C4-2B (cell line): ENCODE measurements at regions not wholly inside any gene's neighbourhood (a gene's known extent, or its start where the extent isn't known, plus 50 kb on each side); places are given as distances from the start of the nearest gene placed in this dataset.

Source experiments
- H3K27ac ChIP-seq: fragments of 450-650 bp; 2 replicates; pipeline ENCODE4 v1.5.1; 2017
- CTCF ChIP-seq: fragments of 450-650 bp; conservative IDR thresholded peaks from 2 replicates; pipeline ENCODE4 v1.5.1; 2017; ENCODE audit warnings: mild to moderate bottlenecking
- ZFX ChIP-seq: fragments of 450-650 bp; IDR thresholded peaks from 2 replicates; pipeline ENCODE4 v1.6.1; 2017

GRCh38 chr2:59182249-59182648 lies 941.1 kb upstream of the FANCL start:
- TF ChIP-seq ZFX = no peak
- peak; percentile 41 for TF ChIP-seq CTCF
- no peak overlapping the region for H3K27ac ChIP-seq

GRCh38 chr2:59181347-59181746 lies 940.2 kb upstream of the FANCL start:
- no peak overlapping the region for H3K27ac ChIP-seq
- TF ChIP-seq ZFX = no peak
- no peak for TF ChIP-seq CTCF

DNA sequence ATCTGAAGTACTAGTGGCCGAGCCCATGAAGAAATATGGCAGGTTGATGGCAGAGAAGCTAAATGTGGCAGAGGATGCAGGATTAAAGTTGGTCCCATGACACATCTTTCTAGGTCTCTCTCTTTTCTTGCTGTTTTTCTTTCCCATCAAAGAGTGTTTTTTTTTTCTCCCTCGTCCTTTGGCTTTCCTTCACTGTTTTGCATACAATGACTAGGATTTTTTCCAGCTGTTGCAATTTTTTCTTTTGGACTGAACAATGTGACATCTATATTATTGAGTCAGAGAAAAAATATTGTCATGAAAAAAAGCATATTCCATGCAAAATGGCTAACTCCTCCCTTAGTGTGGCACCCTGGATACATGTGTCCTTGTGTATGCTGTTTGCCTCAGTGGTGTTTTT lies 939.5 kb upstream of the FANCL start:
- TF ChIP-seq ZFX (no peak), CTCF (no peak)
- H3K27ac ChIP-seq = no peak overlapping the region

DNA sequence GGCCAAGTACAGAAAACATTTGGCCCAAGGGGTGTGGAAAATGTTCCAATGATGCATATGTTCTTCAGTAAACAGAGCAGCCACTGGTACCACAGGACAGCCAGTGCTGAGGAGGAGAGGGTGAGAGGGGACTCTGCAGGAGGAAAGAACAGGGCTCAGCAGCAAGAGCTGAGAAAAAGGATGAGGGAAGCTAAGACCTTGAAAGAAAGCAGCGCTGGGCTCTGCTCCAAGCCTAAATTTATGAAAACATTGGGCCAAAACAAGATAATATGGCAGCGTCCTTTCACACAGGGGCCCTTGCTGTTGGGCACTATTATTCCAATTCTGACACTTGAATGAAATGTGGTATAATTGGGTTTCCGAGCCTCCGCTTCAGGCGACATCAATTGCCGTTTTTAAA lies 939.0 kb upstream of the FANCL start:
- no peak overlapping the region for H3K27ac ChIP-seq
- no peak for TF ChIP-seq ZFX
- no peak for TF ChIP-seq CTCF

- no peak overlapping the region for H3K27ac ChIP-seq
- no peak for TF ChIP-seq ZFX
- no peak for TF ChIP-seq CTCF
Measured at GRCh38 chr2:59177748-59178147, 936.6 kb upstream of the FANCL start.

- H3K27ac ChIP-seq = no peak overlapping the region
- TF ChIP-seq ZFX = no peak
- 0 out of 2 replicates have a peak, but pooled peaks have one; percentile 6 for TF ChIP-seq CTCF
Measured at GRCh38 chr2:59176737-59177136, 935.6 kb upstream of the FANCL start.

DNA sequence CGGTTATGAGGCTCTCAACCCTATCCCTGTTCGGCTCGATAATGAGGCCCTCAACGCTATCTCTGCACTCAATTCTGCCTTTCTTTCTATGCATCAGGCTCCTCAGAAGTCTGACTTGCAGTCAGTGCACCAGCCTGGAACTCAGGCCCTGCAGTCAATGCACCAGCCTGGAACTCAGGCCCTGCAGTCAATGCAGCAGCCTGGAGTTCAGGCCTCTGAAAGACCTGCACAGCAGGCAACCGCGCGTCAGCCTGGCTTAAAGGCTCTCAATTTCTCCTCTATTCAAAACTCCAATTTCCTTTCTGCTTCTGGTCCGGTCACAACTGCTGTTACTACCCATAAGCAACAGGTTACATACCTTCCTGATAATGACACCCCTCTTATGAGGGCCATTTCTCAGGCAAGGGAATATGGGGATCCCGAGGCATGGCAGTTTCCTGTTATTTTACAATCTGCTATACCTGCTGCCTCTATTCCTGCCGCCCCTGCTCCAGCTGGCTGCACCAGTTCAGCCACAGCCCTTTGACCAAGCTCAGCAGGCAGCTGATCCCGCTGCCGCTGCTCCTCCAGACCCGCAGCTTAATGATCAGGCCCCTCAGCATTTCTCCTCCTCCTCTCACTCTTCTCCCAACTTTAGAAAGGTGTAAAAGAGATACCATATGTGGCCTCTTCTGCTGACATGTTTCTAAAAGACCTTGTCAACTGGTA lies 933.6 kb upstream of the FANCL start:
- TF ChIP-seq ZFX = no peak
- no peak for TF ChIP-seq CTCF
- H3K27ac ChIP-seq = no peak overlapping the region
